ENCODE measurements at regions not wholly inside any gene's neighbourhood (a gene's known extent, or its start where the extent isn't known, plus 50 kb on each side); places are given as distances from the start of the nearest gene placed in this dataset.

GRCh38 chr13:40179445-40180281, 486.8 kb downstream of the FOXO1 start:
- no peak for DNase-seq

GRCh38 chr13:40180776-40181175, 485.7 kb downstream of the FOXO1 start:
- DNase-seq, result no peak

GRCh38 chr13:40181203-40181845, 485.1 kb downstream of the FOXO1 start:
- no peak for DNase-seq

GRCh38 chr13:40182591-40182990, 483.9 kb downstream of the FOXO1 start:
- DNase-seq, result no peak

GRCh38 chr13:40185414-40185813, 481.0 kb downstream of the FOXO1 start:
- DNase-seq, result no peak

GRCh38 chr13:40186041-40186440, 480.4 kb downstream of the FOXO1 start:
- DNase-seq, result no peak

- no peak for DNase-seq
These were observed 479.7 kb downstream of the FOXO1 start for GRCh38 chr13:40186626-40187323.

GRCh38 chr13:40187324-40187795, 479.1 kb downstream of the FOXO1 start:
- DNase-seq, result no peak

- no peak for DNase-seq
These were observed 478.4 kb downstream of the FOXO1 start for GRCh38 chr13:40187841-40188591.

GRCh38 chr13:40189426-40189825, 477.0 kb downstream of the FOXO1 start:
- no peak for DNase-seq

GRCh38 chr13:40189898-40190630, 476.4 kb downstream of the FOXO1 start:
- no peak for DNase-seq

- peak; percentile 47 for DNase-seq
These were observed 475.8 kb downstream of the FOXO1 start for GRCh38 chr13:40190641-40191100.

- no peak for DNase-seq
These were observed 475.1 kb downstream of the FOXO1 start for GRCh38 chr13:40191186-40191980.

GRCh38 chr13:40192452-40192851, 474.0 kb downstream of the FOXO1 start:
- DNase-seq, result no peak

GRCh38 chr13:40192858-40193257, 473.6 kb downstream of the FOXO1 start:
- no peak for DNase-seq

- no peak for DNase-seq
These were observed 472.9 kb downstream of the FOXO1 start for GRCh38 chr13:40193286-40194223.

- no peak for DNase-seq
These were observed 472.1 kb downstream of the FOXO1 start for GRCh38 chr13:40194224-40194806.

- no peak for DNase-seq
These were observed 469.4 kb downstream of the FOXO1 start for GRCh38 chr13:40197049-40197448.

- DNase-seq, result no peak
These were observed 468.4 kb downstream of the FOXO1 start for GRCh38 chr13:40197936-40198595.

Measured in DMS 273 treated with DMSO at 0.1 percent for 48 hours (cell line).